ENCODE measurements at regions not wholly inside any gene's neighbourhood (a gene's known extent, or its start where the extent isn't known, plus 50 kb on each side); places are given as distances from the start of the nearest gene placed in this dataset.

GRCh38 chr10:71089162-71089561 lies 123.2 kb upstream of the UNC5B start:
- TF ChIP-seq POLR2AphosphoS5 (IDR thresholded peaks at IDR 0.05; ENCODE audit: low read depth, low read length) = no peak
- no peak for TF ChIP-seq FOXP2 (optimal IDR thresholded peaks at IDR 0.05; ENCODE audit: borderline replicate concordance, extremely low read depth, extremely low read length, insufficient read depth)
- no peak for TF ChIP-seq SIN3A (IDR thresholded peaks at IDR 0.05; ENCODE audit: borderline replicate concordance, insufficient read depth, low read length)
- TF ChIP-seq TAF1 (IDR thresholded peaks at IDR 0.05; ENCODE audit: borderline replicate concordance, insufficient read depth, low read length) = no peak
- TF ChIP-seq REST (IDR thresholded peaks at IDR 0.05; ENCODE audit: insufficient read depth in 1 of 2, low read depth in 2 of 2, low read length in 2 of 2) = no peak

- TF ChIP-seq SIN3A (IDR thresholded peaks at IDR 0.05; ENCODE audit: borderline replicate concordance, insufficient read depth, low read length) (no peak), POLR2AphosphoS5 (IDR thresholded peaks at IDR 0.05; ENCODE audit: low read depth, low read length) (no peak), REST (IDR thresholded peaks at IDR 0.05; ENCODE audit: insufficient read depth in 1 of 2, low read depth in 2 of 2, low read length in 2 of 2) (no peak), TAF1 (IDR thresholded peaks at IDR 0.05; ENCODE audit: borderline replicate concordance, insufficient read depth, low read length) (no peak), FOXP2 (optimal IDR thresholded peaks at IDR 0.05; ENCODE audit: borderline replicate concordance, extremely low read depth, extremely low read length, insufficient read depth) (no peak)
Observed at GRCh38 chr10:71090330-71090729, 122.0 kb upstream of the UNC5B start.

DNA sequence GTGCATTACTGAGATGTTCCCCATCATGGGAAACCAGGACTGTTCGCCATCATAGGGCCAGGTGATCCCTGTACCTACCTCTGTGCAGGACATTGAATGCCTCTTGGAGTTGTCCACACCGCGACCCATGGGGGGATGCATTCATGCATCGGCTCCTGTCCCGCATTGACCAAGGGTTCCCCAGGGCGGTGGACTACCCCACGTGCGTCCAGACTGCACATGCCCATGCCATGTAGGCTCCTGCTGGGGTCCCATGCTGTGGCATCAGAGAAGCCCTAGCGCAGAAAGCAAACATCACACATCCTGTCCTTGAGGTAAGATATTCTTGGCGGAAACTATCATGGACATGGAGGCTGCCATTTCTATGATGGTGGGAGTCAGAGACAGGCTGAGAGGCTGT lies 121.6 kb upstream of the UNC5B start:
- TF ChIP-seq FOXP2 (optimal IDR thresholded peaks at IDR 0.05; ENCODE audit: borderline replicate concordance, extremely low read depth, extremely low read length, insufficient read depth) (no peak), REST (IDR thresholded peaks at IDR 0.05; ENCODE audit: insufficient read depth in 1 of 2, low read depth in 2 of 2, low read length in 2 of 2) (no peak), TAF1 (IDR thresholded peaks at IDR 0.05; ENCODE audit: borderline replicate concordance, insufficient read depth, low read length) (no peak), SIN3A (IDR thresholded peaks at IDR 0.05; ENCODE audit: borderline replicate concordance, insufficient read depth, low read length) (no peak), POLR2AphosphoS5 (IDR thresholded peaks at IDR 0.05; ENCODE audit: low read depth, low read length) (no peak)

DNA sequence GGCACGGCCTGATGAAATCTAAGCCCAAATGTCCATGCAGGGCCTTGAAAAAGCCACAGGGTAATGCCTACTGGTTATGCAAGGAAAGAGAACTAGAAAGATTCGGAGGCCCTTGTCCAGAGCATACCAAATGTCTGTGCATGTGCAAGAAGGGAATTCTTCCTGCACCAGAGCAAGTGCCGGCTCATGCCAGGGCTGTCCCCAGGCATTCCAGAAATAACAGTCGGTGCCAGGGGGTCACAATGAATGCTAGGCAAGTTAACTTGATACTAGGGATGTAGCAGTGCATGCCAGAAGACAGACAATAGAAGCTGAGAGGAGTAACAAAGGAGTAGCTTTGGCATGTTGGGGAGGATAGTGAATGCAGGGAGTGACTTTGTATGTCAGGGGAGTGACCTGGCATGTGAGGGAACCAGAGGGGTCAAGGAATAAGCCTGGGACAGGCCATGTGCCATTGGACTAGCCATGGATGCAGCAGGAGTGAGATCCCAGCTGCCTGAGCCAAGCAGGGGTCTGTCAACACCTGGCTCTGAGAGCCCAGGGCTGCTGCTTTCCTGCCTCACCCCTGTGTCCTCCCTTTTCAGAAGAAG lies 119.5 kb upstream of the UNC5B start:
- TF ChIP-seq FOXP2 (optimal IDR thresholded peaks at IDR 0.05; ENCODE audit: borderline replicate concordance, extremely low read depth, extremely low read length, insufficient read depth) (no peak), SIN3A (IDR thresholded peaks at IDR 0.05; ENCODE audit: borderline replicate concordance, insufficient read depth, low read length) (no peak), TAF1 (IDR thresholded peaks at IDR 0.05; ENCODE audit: borderline replicate concordance, insufficient read depth, low read length) (no peak), POLR2AphosphoS5 (IDR thresholded peaks at IDR 0.05; ENCODE audit: low read depth, low read length) (no peak)

- no peak for TF ChIP-seq SIN3A (IDR thresholded peaks at IDR 0.05; ENCODE audit: borderline replicate concordance, insufficient read depth, low read length)
- no peak for TF ChIP-seq REST (IDR thresholded peaks at IDR 0.05; ENCODE audit: insufficient read depth in 1 of 2, low read depth in 2 of 2, low read length in 2 of 2)
- TF ChIP-seq FOXP2 (optimal IDR thresholded peaks at IDR 0.05; ENCODE audit: borderline replicate concordance, extremely low read depth, extremely low read length, insufficient read depth) = no peak
- no peak for TF ChIP-seq TAF1 (IDR thresholded peaks at IDR 0.05; ENCODE audit: borderline replicate concordance, insufficient read depth, low read length)
- no peak for TF ChIP-seq POLR2AphosphoS5 (IDR thresholded peaks at IDR 0.05; ENCODE audit: low read depth, low read length)
Observed at GRCh38 chr10:71093531-71093930, 118.8 kb upstream of the UNC5B start.

Measured in PFSK-1 (cell line).